PC-9 (cell line): ENCODE measurements at regions not wholly inside any gene's neighbourhood (a gene's known extent, or its start where the extent isn't known, plus 50 kb on each side); places are given as distances from the start of the nearest gene placed in this dataset.

Experiments
- EZH2 ChIP-seq: fragments of 200-600 bp; sonication (generic); IDR thresholded peaks from 2 replicates; pipeline ENCODE4 v1.8.0; 2017; ENCODE audit warnings: antibody characterized with exemption, low read depth
- TF ChIP-seq, protein P1 (sequence below): fragments of 200-600 bp; sonication (generic); conservative IDR thresholded peaks from 2 replicates; pipeline ENCODE4 v1.6.1; 2017; ENCODE audit warnings: mixed run types, antibody characterized with exemption, mild to moderate bottlenecking, moderate library complexity

DNA sequence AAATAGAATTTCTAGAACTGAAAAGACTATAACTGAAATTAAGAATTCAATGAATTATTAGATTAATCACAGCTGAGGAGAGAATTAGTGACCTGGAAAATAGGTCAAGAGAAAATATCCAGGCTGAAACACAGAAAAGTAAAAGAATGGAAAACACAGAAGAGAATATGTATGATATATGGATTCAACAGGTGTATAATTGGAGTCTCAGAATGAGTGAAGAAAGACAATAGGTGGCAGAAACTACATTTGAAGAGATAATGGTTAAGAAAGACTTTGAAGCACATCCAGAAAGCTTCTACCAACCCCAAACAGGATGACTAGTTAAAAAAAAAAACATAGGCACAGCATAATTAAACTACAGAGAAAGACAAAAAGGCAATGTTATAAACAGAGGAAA lies 196.2 kb upstream of the ASCC3 start:
- TF ChIP-seq EZH2, result no peak
- TF ChIP-seq, protein P1, sequence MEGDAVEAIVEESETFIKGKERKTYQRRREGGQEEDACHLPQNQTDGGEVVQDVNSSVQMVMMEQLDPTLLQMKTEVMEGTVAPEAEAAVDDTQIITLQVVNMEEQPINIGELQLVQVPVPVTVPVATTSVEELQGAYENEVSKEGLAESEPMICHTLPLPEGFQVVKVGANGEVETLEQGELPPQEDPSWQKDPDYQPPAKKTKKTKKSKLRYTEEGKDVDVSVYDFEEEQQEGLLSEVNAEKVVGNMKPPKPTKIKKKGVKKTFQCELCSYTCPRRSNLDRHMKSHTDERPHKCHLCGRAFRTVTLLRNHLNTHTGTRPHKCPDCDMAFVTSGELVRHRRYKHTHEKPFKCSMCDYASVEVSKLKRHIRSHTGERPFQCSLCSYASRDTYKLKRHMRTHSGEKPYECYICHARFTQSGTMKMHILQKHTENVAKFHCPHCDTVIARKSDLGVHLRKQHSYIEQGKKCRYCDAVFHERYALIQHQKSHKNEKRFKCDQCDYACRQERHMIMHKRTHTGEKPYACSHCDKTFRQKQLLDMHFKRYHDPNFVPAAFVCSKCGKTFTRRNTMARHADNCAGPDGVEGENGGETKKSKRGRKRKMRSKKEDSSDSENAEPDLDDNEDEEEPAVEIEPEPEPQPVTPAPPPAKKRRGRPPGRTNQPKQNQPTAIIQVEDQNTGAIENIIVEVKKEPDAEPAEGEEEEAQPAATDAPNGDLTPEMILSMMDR, result no peak
